ENCODE measurements at regions not wholly inside any gene's neighbourhood (a gene's known extent, or its start where the extent isn't known, plus 50 kb on each side); places are given as distances from the start of the nearest gene placed in this dataset.

GRCh38 chr13:40876020-40876738 lies 86.8 kb downstream of the SLC25A15 start:
- no peak for DNase-seq (ENCODE audit: low spot score)
- H3K27me3 Mint-ChIP-seq (ENCODE audit: low read depth) = peaks cover 3% of the 10 kb centered on the region
- ChIA-PET POLR2A (no interaction called here), CTCF (interaction anchor here (0.5 to 1.0 kb wide), 2 partner anchors 99 to 1683 kb away, joined by 3 read pairs; no protein-coding TSS in a partner anchor)
- no peak overlapping the region for H3K4me3 Mint-ChIP-seq
- H3K4me1 Mint-ChIP-seq = no peaks in the 10 kb centered on the region
- no peak overlapping the region for H3K27ac Mint-ChIP-seq
- TF ChIP-seq ZNF512 (CRISPR knock-in tag; IDR thresholded peaks at IDR 0.05; ENCODE audit: borderline replicate concordance) (no peak), RELA (CRISPR knock-in tag; IDR thresholded peaks at IDR 0.05; ENCODE audit: borderline replicate concordance) (no peak), ATF2 (CRISPR knock-in tag; IDR thresholded peaks at IDR 0.05; ENCODE audit: borderline replicate concordance, low read depth) (no peak), NR1H2 (CRISPR knock-in tag; IDR thresholded peaks at IDR 0.05) (no peak), SOX15 (CRISPR knock-in tag; IDR thresholded peaks at IDR 0.05) (no peak), JAZF1 (CRISPR knock-in tag; IDR thresholded peaks at IDR 0.05) (no peak), CDX4 (CRISPR knock-in tag; IDR thresholded peaks at IDR 0.05; ENCODE audit: borderline replicate concordance) (no peak), E2F5 (CRISPR knock-in tag; IDR thresholded peaks at IDR 0.05) (no peak), SMAD3 (CRISPR knock-in tag; IDR thresholded peaks at IDR 0.05; ENCODE audit: borderline replicate concordance) (no peak), ZNF232 (CRISPR knock-in tag; IDR thresholded peaks at IDR 0.05) (no peak), FOXP1 (CRISPR knock-in tag; IDR thresholded peaks at IDR 0.05; ENCODE audit: borderline replicate concordance) (no peak), USF2 (CRISPR knock-in tag; IDR thresholded peaks at IDR 0.05) (no peak), TCF7 (CRISPR knock-in tag; IDR thresholded peaks at IDR 0.05; ENCODE audit: low read depth) (no peak), MYBL2 (CRISPR knock-in tag; IDR thresholded peaks at IDR 0.05) (no peak)
- H3K9me3 Mint-ChIP-seq = peaks cover 67% of the 10 kb centered on the region
- H3K36me3 Mint-ChIP-seq = peaks cover 56% of the 10 kb centered on the region
- ATAC-seq = no peak

GRCh38 chr13:40878321-40878720 lies 88.9 kb downstream of the SLC25A15 start:
- H3K4me3 Mint-ChIP-seq = no peak overlapping the region
- H3K27me3 Mint-ChIP-seq (ENCODE audit: low read depth) = no peaks in the 10 kb centered on the region; the same call in 1 of the 2 replicates
- no peak for TF ChIP-seq E2F1 (CRISPR knock-in tag; IDR thresholded peaks at IDR 0.05)
- TF ChIP-seq AR (CRISPR knock-in tag; IDR thresholded peaks at IDR 0.05) = no peak
- no peak for TF ChIP-seq FOXJ3 (CRISPR knock-in tag; IDR thresholded peaks at IDR 0.05; ENCODE audit: borderline replicate concordance)
- H3K9me3 Mint-ChIP-seq = peaks cover 51% of the 10 kb centered on the region
- H3K4me1 Mint-ChIP-seq = no peaks in the 10 kb centered on the region
- CTCF ChIA-PET = no interaction called here
- H3K36me3 Mint-ChIP-seq = peaks cover 42% of the 10 kb centered on the region
- POLR2A ChIA-PET = no interaction called here
- no peak overlapping the region for H3K27ac Mint-ChIP-seq
- DNase-seq (ENCODE audit: low spot score) (no peak), ATAC-seq (no peak)

Measured in WTC11 (cell line).